NCI-H2227 (cell line): ENCODE measurements at regions not wholly inside any gene's neighbourhood (a gene's known extent, or its start where the extent isn't known, plus 50 kb on each side); places are given as distances from the start of the nearest gene placed in this dataset.

Experiments
- DNase-seq: peaks from one replicate; lab custom pipeline; 2025; ENCODE audit not compliant: unreplicated experiment; lab: John Stamatoyannopoulos, UW

DNA sequence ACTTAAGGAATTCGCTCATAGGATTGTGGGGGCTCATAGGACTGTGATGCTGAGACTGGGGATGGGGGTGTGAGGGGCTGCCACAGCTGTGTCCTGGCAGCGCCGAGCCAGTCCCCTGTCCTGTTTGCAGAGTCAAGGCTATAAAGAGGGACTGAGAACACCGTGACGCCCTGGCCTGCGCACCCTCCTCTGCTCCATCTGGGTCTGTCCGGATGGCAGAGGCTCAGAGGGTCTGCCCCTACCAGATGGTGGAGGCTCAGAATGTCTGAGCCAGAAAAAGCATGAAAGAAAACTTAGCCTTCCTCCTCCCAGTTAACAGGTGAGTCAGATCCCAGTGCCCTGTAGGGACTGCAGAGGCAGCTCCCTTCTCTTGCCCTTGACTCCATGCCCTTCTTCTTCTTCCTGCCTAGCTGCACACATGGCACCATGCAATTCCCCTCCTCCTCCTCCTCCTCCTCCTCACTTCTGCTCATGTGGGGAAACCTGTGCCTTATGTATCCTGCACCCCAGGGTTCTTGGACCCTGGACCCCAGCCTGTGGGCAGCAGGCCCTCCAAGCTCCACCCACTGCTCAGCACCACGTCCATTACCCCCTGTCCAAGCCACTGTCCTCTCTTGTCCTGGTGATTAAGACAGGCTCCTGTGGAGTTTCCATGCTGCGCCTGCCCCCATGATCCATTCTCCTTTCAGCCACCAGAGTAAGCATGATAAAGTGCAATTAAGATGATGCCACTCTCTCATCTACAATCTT, 410.0 kb upstream of the SULF2 start:
- DNase-seq, result no peak

- DNase-seq, result no peak
Observed at GRCh38 chr20:48194583-48194982, 409.3 kb upstream of the SULF2 start.

GRCh38 chr20:48193627-48194425, 408.5 kb upstream of the SULF2 start:
- no peak for DNase-seq

- no peak for DNase-seq
Observed at GRCh38 chr20:48192109-48192508, 406.8 kb upstream of the SULF2 start.

DNA sequence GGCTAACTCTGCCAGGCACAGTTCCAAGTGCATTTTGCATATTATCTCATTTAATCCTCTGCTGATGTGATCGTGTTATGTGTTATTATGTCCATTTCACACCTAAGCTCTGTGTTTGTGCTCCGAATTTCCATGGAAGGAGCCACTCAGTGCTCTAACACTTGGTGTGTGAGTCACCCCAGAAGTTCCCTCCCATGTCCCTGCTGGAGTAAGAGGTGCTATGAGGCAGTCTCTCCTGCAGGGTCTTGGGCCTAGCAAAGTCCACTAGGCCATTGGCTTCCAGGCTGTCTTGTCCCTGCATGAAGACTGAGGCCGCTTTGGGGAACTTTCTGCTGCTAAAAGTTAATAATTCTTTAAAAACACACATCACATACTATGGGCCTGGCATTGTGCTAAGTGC, 405.9 kb upstream of the SULF2 start:
- DNase-seq, result no peak

DNA sequence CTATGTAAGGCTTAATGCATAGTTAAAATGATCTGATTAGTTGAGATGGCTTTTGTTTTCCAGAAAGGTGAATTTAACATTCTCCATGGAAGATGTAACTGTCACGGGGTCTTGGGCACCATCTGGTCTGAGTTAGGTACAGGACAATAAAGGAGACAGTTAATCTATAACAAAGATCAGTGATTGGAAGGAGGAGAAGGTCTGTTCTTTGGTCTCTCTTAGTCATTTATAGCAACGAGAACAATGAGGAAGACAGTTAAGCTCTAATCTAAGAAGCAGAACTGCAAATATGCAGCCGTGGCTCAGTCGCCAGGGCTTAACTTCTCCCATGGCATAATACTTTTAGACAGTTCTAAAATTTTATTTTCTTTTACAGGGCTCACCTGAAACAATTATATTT, 405.5 kb upstream of the SULF2 start:
- no peak for DNase-seq

DNA sequence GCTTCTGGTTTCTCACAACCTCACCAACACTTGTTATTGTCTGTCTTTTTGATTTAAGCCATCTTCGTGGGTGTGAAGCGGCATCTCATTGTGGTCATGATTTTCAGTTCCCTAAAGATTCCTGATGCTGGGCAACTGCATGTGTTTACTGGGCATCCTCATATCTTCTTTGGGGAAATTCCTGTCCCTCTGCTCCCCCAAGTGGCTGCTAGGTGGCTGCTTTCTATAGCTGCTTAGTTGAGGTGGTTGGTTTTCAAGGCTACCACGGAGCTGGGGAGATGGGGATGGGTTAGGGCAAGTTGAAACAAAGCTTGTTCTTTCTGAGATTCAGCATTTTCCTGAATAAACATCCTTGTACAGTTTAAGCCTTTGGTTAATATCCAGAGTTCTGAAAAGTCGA, 403.9 kb upstream of the SULF2 start:
- no peak for DNase-seq

- no peak for DNase-seq
Observed at GRCh38 chr20:48187851-48188250, 402.6 kb upstream of the SULF2 start.

- DNase-seq, result no peak
Observed at GRCh38 chr20:48186915-48187314, 401.6 kb upstream of the SULF2 start.

DNA sequence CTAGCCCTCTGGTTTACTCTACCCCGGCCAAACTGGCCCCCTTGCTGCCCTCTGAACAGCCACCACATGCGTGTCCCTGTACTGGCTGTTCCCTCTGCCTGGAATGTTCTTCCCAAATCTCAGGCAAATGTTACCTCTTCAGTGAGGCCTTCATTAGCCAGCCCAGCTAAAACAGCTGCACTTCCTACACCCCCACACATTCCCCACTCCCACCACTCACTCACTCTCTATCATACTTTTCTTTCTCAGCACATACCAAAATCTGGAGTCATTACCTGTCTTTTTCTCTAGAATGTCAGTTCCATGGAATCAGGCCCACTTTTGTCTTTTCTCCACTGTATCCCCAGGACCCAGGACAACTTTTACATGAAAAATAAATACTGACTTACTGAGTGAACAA, 401.2 kb upstream of the SULF2 start:
- no peak for DNase-seq

DNA sequence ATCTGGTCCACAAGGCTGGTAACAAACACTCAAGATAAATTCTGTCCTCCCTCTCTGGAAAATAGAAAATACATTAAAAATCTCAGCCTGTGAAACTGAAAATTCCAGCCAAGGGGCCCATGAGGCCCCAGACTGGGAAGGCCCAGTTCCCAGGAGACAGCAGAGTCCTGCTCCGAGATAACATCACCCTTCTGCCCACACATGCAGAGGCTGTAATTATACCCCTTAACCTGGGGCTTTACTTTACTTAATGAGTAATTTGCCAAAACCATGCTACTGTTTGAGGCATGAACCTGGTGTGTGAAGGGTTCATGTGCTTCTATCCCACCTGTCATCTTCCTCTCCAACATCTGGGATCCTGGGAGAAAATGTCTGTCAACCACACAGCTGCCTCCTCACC, 398.9 kb upstream of the SULF2 start:
- DNase-seq, result no peak

- DNase-seq, result no peak
Observed at GRCh38 chr20:48181261-48181935, 396.1 kb upstream of the SULF2 start.

GRCh38 chr20:48180618-48181017, 395.3 kb upstream of the SULF2 start:
- peak; percentile 17 for DNase-seq

- DNase-seq, result no peak
Observed at GRCh38 chr20:48180024-48180423, 394.7 kb upstream of the SULF2 start.

GRCh38 chr20:48178633-48179032, 393.4 kb upstream of the SULF2 start:
- no peak for DNase-seq

DNA sequence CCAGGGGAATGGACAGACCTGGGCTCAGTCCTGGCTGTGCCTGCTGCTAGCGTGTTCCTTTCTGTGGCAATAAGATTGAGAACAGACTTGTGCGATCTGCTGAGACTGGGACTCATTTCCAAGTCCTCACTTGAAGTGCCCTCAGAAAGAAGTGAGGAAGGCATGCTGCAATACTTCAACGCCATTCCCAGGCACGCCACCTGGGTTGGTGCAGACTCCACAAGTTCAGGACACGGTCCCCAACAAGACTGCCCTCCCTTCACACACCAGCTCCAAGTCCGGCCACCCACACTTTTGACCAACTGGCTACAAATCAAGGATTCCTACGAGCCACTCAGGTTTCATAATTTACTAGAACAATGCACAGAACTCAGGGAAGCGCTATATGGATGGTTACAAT, 391.8 kb upstream of the SULF2 start:
- DNase-seq, result no peak

- no peak for DNase-seq
Observed at GRCh38 chr20:48176139-48176538, 390.9 kb upstream of the SULF2 start.

DNA sequence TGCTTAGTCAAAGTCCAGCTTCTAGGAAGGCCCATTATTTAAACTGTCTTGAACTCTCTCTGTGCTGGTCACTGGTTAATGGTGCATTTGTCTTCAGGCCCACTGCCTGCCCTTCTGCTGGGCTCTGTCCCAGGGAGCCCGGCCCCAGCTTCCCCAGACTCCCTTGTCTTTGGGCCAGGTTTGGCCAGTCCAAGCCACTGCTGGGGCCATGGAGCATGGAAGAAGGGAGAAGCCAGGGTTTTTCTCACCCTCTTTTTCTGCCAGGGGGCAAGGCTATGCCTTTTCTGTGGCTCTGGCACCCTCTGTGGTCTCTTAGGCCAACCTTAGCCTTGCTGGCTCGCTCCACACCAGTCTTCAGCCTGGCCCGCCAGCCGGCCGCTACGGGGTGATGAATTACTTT, 390.0 kb upstream of the SULF2 start:
- DNase-seq, result no peak

DNA sequence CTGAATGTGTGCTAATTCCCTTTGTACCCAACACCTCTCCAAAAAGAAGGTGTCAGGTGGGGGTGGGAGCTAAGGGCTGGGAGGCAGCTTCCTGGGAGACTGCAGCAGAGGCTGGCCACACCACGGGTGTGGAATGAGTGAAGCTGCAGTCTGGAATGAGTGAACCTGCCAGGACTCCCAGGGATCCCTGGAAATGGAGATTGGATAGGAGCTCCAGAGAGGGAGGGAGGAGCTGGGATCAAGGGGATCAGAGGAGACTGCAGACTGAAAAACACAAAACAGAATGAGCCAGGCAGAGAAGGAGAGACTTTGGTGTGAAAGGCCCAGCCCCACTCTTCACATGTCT, 387.0 kb upstream of the SULF2 start:
- DNase-seq, result no peak

DNA sequence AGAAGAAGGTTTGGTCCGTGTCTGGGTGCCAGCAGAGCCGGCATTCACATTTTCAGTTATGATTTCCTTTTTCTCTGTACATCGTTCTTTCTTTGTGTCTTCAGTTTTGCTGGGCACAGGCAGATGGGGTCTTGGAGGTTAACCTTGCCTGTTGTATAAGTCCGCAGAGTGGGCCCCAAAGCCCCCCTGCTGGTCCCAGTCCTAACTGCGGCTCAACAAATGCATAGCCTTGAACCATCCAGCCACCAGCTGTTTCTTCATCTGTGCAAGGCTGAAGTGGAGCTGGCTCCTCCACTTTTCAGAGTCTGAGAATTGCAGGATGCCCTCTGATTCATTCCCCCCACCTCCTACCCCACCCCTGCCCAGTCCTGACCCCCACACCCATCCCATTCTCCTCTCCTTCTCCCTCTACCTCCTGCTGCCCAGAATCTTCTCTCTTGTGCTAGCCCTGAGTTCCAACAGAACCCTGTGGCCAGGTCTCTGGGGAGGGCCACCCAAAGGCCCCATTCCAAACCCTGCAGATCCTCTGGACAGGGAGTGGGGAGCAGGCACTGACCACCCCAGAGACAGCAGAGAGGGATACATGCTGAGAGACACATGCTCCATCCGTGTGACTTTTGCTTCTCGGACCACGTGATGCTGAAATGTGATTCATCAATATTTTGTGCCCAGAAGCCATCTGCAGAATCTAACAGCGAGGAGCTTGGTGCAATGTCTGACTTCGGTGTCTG, 386.5 kb upstream of the SULF2 start:
- no peak for DNase-seq

DNA sequence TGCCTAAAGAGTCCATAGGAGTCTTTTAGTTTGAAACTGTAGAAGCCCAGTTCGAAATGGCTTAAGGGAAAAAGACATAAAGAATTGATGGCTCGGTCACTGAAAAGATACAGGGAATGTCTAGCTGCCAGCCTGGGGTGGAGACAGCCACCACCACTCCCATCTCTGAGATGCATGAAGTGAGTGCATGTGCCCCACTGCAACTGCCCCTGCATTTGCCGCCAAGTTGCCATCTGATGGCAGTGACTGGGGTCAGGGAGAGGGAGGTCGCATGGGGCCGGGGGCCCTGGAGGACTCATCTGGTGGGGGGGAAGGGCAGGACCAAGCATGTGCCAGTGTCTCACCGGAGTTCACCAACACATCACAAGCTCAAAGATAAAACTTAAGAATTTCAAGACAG, 385.8 kb upstream of the SULF2 start:
- no peak for DNase-seq
